Testis (tissue), 2 donors: ENCODE measurements at regions not wholly inside any gene's neighbourhood (a gene's known extent, or its start where the extent isn't known, plus 50 kb on each side); places are given as distances from the start of the nearest gene placed in this dataset.

Source experiments
- DNase-seq: peaks from one replicate; pipeline ENCODE4 v3.0.0-alpha.2; 2019
- H3K27ac ChIP-seq, 2 donors: fragments of 200-600 bp; sonication (generic); one replicate each; pipeline ENCODE4 v1.5.1; 2019
- H3K27me3 ChIP-seq: fragments of 200-600 bp; sonication (generic); one replicate; pipeline ENCODE4 v1.5.1; 2019
- H3K36me3 ChIP-seq: fragments of 200-600 bp; sonication (generic); one replicate; pipeline ENCODE4 v1.5.1; 2017; ENCODE audit warnings: low read depth; ENCODE audit errors: missing control alignments
- H3K4me1 ChIP-seq: fragments of 200-600 bp; sonication (generic); one replicate; pipeline ENCODE4 v1.5.1; 2019
- H3K4me3 ChIP-seq, 2 donors: fragments of 200-600 bp; sonication (generic); one replicate each; pipeline ENCODE4 v1.5.1; 2017 to 2019
- H3K9me3 ChIP-seq: fragments of 200-600 bp; sonication (generic); one replicate; pipeline ENCODE4 v1.5.1; 2017
- POLR2A ChIP-seq: fragments of 450-650 bp; IDR thresholded peaks from one replicate; pipeline ENCODE4 v1.6.1; 2017; ENCODE audit warnings: antibody characterized with exemption, mild to moderate bottlenecking, moderate library complexity
- WGBS, 2 donors: methylation state at CpG; one replicate each; pipeline ENCODE4 v1.1.5; 2018; 5-methylcytosine and 5-hydroxymethylcytosine counted together
- intact Hi-C: fragments of 100-400 bp; cut with DNase I; formaldehyde crosslinking; loops from one replicate; pipeline ENCODE4 v1.15.1; 2023; ENCODE audit warnings: low total_unique reads
- TF ChIP-seq, protein P1 (sequence below), 3 experiments: fragments of 450-650 bp in 2 of 3; fragments of 200-600 bp in 1 of 3; sonication (generic) in 1 of 3; IDR thresholded peaks; one replicate each; pipeline ENCODE4 v1.5.1; 2016 to 2019; ENCODE audit warnings: antibody characterized with exemption in 3 of 3, mild to moderate bottlenecking in 2 of 3, moderate library complexity in 1 of 3

DNA sequence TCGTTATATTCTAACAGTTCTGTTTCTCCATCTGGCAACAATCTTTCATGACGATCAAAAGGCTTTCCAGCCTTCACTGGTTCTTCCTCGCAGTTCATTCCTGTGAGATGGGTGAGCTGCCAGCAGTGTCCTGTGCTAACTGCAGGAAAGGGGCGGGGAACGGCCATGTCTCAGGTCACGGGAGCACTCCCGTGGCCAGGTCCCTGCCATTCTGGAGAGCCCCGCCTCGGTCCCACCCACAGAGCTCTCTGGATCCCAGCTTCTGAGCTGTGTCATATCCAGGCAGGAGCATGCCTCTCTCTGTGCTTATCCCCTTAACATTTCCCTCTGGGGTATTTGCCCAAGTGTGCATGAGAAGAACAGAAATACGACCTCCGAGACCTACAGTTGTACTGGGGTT lies 297.8 kb upstream of the IRX2 start:
- H3K4me3 ChIP-seq: no peak overlapping the region
- no peaks in the 10 kb centered on the region for H3K36me3 ChIP-seq
- no peaks in the 10 kb centered on the region for H3K27me3 ChIP-seq
- no peak overlapping the region for H3K27ac ChIP-seq
- WGBS, 2 donors: 77 to 81% methylated on average over 11 of the region's 11 CpGs
- H3K4me1 ChIP-seq: no peaks in the 10 kb centered on the region
- no peak for DNase-seq
- TF ChIP-seq, protein P1, sequence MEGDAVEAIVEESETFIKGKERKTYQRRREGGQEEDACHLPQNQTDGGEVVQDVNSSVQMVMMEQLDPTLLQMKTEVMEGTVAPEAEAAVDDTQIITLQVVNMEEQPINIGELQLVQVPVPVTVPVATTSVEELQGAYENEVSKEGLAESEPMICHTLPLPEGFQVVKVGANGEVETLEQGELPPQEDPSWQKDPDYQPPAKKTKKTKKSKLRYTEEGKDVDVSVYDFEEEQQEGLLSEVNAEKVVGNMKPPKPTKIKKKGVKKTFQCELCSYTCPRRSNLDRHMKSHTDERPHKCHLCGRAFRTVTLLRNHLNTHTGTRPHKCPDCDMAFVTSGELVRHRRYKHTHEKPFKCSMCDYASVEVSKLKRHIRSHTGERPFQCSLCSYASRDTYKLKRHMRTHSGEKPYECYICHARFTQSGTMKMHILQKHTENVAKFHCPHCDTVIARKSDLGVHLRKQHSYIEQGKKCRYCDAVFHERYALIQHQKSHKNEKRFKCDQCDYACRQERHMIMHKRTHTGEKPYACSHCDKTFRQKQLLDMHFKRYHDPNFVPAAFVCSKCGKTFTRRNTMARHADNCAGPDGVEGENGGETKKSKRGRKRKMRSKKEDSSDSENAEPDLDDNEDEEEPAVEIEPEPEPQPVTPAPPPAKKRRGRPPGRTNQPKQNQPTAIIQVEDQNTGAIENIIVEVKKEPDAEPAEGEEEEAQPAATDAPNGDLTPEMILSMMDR (IDR thresholded peaks at IDR 0.05): no peak
- TF ChIP-seq POLR2A: no peak
- intact Hi-C loops: no loop called here
- H3K9me3 ChIP-seq: no peaks in the 10 kb centered on the region

DNA sequence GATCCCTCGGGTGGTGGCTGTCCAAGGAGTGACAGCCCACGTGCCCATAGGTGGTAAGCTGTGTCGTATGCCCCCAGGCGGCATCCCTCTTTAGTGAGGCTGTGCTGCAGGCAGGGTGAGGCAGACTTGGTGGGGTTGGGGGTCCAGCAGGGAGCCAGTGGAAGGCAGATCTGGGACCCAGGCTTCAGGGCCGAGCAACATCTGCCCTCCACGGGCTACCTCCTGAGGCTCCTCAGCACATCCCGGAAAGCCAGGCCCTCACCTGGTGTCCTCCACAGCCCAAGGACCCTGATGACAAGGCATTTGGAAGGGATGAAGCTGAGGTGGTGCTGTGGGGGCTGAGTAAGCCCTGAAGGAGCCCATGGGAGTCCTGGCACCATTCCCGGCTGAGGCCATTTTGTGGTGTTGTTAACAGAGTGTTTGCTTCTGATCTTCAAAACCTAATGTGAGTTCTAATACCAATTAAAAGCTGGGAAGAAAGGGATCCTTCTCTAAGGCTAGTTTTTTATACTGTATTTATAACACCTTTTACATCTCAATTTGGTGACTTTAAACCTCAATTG lies 295.8 kb upstream of the IRX2 start:
- intact Hi-C loops: no loop called here
- 84 to 95% methylated on average over 7 to 8 of the region's 8 CpGs for WGBS, 2 donors
- H3K27me3 ChIP-seq: no peaks in the 10 kb centered on the region
- H3K36me3 ChIP-seq: no peaks in the 10 kb centered on the region
- DNase-seq: no peak
- no peak overlapping the region for H3K27ac ChIP-seq
- no peaks in the 10 kb centered on the region for H3K9me3 ChIP-seq
- no peak overlapping the region for H3K4me3 ChIP-seq
- no peak for TF ChIP-seq POLR2A
- TF ChIP-seq, protein P1 (IDR thresholded peaks at IDR 0.05): no peak
- no peaks in the 10 kb centered on the region for H3K4me1 ChIP-seq

DNA sequence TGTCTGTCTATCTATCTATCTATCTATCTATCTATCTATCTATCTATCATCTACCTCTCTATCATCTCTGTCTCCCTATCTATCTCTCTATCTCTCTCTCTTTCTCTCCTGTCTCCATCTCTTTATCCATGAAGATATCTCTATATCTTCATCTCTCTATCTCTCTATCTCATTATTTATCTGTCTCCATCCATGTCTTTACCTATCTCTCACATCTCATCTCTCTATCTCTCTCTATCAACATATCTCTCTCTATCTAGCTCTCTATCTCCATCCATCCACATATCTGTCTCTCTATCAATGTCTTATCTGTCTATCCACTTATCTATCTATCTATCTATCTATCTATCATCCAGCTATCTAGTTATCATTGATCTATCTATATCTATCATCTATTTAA lies 292.1 kb upstream of the IRX2 start:
- Histone ChIP-seq H3K4me3 (no peak overlapping the region), H3K36me3 (no peaks in the 10 kb centered on the region), H3K27me3 (no peaks in the 10 kb centered on the region), H3K4me1 (no peaks in the 10 kb centered on the region), H3K27ac (no peak overlapping the region), H3K9me3 (no peaks in the 10 kb centered on the region)
- no peak for TF ChIP-seq POLR2A
- TF ChIP-seq, protein P1 (IDR thresholded peaks at IDR 0.05): no peak
- intact Hi-C loops: no loop called here
- DNase-seq: no peak

DNA sequence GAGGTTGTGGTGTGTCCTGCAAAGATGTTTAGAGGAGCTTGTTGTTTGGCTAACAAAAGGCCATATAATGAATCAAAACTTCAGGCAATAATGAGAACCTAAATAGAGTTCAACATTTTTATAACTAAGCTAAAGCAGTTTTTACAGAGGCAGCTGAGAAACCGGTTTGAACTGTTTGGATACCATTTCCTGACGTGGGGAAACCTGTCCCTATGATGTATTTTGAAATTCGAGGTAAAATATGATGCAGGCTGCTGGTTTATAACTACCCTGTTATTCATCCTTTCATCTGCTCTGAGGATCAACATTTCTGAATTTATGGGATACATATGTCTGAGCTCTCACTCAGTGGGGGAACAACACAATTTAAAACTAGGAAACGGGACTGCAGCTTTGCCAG lies 289.5 kb upstream of the IRX2 start:
- no peak overlapping the region for H3K4me3 ChIP-seq
- no peak overlapping the region for H3K27ac ChIP-seq
- no peak for TF ChIP-seq POLR2A
- TF ChIP-seq, protein P1 (IDR thresholded peaks at IDR 0.05): no peak
- no peak for DNase-seq
- 54 to 74% methylated on average over 4 of the region's 4 CpGs for WGBS, 2 donors
- H3K27me3 ChIP-seq: no peaks in the 10 kb centered on the region
- no peaks in the 10 kb centered on the region for H3K9me3 ChIP-seq
- intact Hi-C loops: no loop called here
- H3K4me1 ChIP-seq: no peaks in the 10 kb centered on the region
- H3K36me3 ChIP-seq: no peaks in the 10 kb centered on the region

DNA sequence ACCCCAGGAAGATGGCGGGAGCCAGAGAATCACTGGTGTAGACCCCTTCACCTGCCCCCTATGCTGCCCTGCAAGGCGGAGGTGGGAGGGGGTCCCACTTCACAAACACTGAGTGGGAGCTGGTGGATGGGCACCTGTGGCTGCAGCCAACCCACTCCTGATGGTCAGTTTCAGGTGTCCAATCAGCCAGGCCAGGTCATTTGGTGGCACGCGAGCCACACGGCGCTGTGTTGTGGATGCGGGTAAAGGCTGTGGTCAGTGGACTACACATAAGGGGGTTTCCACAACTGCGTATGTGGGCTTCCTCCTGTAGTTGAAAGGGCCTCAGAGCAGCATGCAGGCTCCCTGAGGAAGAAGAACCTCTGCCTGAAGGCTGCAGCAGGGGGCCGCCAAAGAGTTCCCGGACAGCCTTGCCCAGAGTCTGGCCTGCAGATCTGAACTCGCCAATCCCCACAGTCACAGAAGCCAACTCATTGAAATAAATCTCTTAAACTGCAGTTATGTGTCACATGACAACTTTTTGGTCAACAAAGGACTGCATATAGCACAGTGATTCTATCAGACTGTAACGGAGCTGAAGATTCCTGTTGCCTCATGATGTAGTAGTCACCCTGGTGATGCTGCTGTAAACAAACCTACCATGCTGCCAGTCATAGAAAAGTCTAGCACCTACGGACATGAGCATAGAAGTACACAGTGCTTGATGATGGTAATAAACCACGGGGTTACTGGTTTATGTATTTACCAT lies 284.7 kb upstream of the IRX2 start:
- no peaks in the 10 kb centered on the region for H3K27me3 ChIP-seq
- no peak for DNase-seq
- WGBS, 2 donors: 81 to 82% methylated on average over 13 to 14 of the region's 14 CpGs
- no peaks in the 10 kb centered on the region for H3K4me1 ChIP-seq
- no peak for TF ChIP-seq POLR2A
- TF ChIP-seq, protein P1 (IDR thresholded peaks at IDR 0.05): no peak
- no peaks in the 10 kb centered on the region for H3K9me3 ChIP-seq
- H3K4me3 ChIP-seq: no peak overlapping the region
- no peaks in the 10 kb centered on the region for H3K36me3 ChIP-seq
- intact Hi-C loops: no loop called here
- H3K27ac ChIP-seq: no peak overlapping the region
